PC-3 (cell line): ENCODE measurements at regions not wholly inside any gene's neighbourhood (a gene's known extent, or its start where the extent isn't known, plus 50 kb on each side); places are given as distances from the start of the nearest gene placed in this dataset.

Experiments
- ATAC-seq: fragments of 200-7000 bp; cut with Tn5 transposase; 2 replicates; pipeline ENCODE4 v1.9.1; 2020; ENCODE audit warnings: mild to moderate bottlenecking, moderate library complexity
- BruUV-seq: library from RNA; stranded (reverse); fragments of 400-500 nt; replicated peaks from 2 replicates; lab custom pipeline; 2021; lab: Mats Ljungman, UMichigan
- CTCF ChIA-PET: fragments of 300-600 bp; sonication (Branson Sonifier 250); formaldehyde crosslinking; loops from one replicate; lab custom pipeline; 2022; ENCODE audit warnings: antibody characterized with exemption; lab: Charles Lee
- POLR2A ChIA-PET: fragments of 300-600 bp; sonication (Branson Sonifier 250); formaldehyde crosslinking; loops from one replicate; lab custom pipeline; 2022; ENCODE audit warnings: antibody characterized with exemption; ENCODE audit not compliant: unreplicated experiment; lab: Charles Lee
- DNase-seq: peaks from one replicate; pipeline ENCODE4 v3.0.0-alpha.2; 2015
- H2AFZ ChIP-seq: fragments of 300-600 bp; sonication (generic); 2 replicates; pipeline ENCODE4 v1.6.0; 2016; ENCODE audit warnings: antibody characterized with exemption, low read length
- H3F3A ChIP-seq: fragments of 300-600 bp; sonication (generic); one replicate; pipeline ENCODE4 v1.6.0; 2017; ENCODE audit warnings: antibody characterized with exemption, low read length, control low read depth, mild to moderate bottlenecking; ENCODE audit not compliant: unreplicated experiment
- H3K27ac ChIP-seq: fragments of 300-600 bp; sonication (generic); 2 replicates; pipeline ENCODE4 v1.5.1; 2016; ENCODE audit warnings: mild to moderate bottlenecking, low read length
- H3K27me3 ChIP-seq: fragments of 300-600 bp; sonication (generic); 2 replicates; pipeline ENCODE4 v1.6.1; 2016; ENCODE audit warnings: low read length, mixed read lengths
- H3K36me3 ChIP-seq: fragments of 300-600 bp; sonication (generic); 2 replicates; pipeline ENCODE4 v1.6.1; 2016; ENCODE audit warnings: low read depth, mixed run types, low read length, mixed read lengths
- H3K4me1 ChIP-seq: fragments of 300-600 bp; sonication (generic); 2 replicates; pipeline ENCODE4 v1.5.1; 2016; ENCODE audit warnings: low read length; ENCODE audit not compliant: insufficient read depth
- H3K4me2 ChIP-seq: fragments of 300-600 bp; sonication (generic); 2 replicates; pipeline ENCODE4 v1.6.0; 2016; ENCODE audit warnings: low read length
- H3K4me3 ChIP-seq: fragments of 300-600 bp; sonication (generic); 2 replicates; pipeline ENCODE4 v1.5.1; 2016; ENCODE audit warnings: mild to moderate bottlenecking, low read length, mixed read lengths
- H3K79me2 ChIP-seq: fragments of 300-600 bp; sonication (generic); 2 replicates; pipeline ENCODE4 v1.6.1; 2017; ENCODE audit warnings: low read length, mixed read lengths
- H3K9ac ChIP-seq: fragments of 300-600 bp; sonication (generic); 2 replicates; pipeline ENCODE4 v1.6.0; 2016; ENCODE audit warnings: mild to moderate bottlenecking, low read length
- H3K9me2 ChIP-seq: fragments of 300-600 bp; sonication (generic); replicated peaks from 2 replicates; pipeline ENCODE4 v1.6.1; 2016; ENCODE audit warnings: mixed run types, low read length, mixed read lengths
- H3K9me3 ChIP-seq: fragments of 300-600 bp; sonication (generic); 2 replicates; pipeline ENCODE4 v1.6.1; 2016; ENCODE audit warnings: low read length, mixed read lengths
- H4K20me1 ChIP-seq: fragments of 300-600 bp; sonication (generic); 2 replicates; pipeline ENCODE4 v1.6.1; 2016; ENCODE audit warnings: low read length, mixed read lengths
- CTCF ChIP-seq: fragments of 300-600 bp; sonication (generic); conservative IDR thresholded peaks from 2 replicates; pipeline ENCODE4 v1.5.1; 2017; ENCODE audit warnings: antibody characterized with exemption, low read depth, mild to moderate bottlenecking, low read length
- EZH2 ChIP-seq: fragments of 300-600 bp; sonication (generic); IDR thresholded peaks from one replicate; pipeline ENCODE4 v1.6.1; 2017; ENCODE audit warnings: antibody characterized with exemption, mild to moderate bottlenecking, low read length; ENCODE audit not compliant: unreplicated experiment
- EZH2phosphoT487 ChIP-seq: fragments of 300-600 bp; sonication (generic); IDR thresholded peaks from 2 replicates; pipeline ENCODE4 v1.6.1; 2018; ENCODE audit warnings: mild to moderate bottlenecking, antibody characterized with exemption, low read length, borderline replicate concordance
- intact Hi-C: fragments of 100-400 bp; cut with micrococcal nuclease; formaldehyde crosslinking; loops from 2 replicates; pipeline ENCODE4 v1.9.0; 2023

GRCh38 chr4:18314731-18315130 is 293.2 kb upstream of the LCORL start:
- Histone ChIP-seq H3K9me2 (no peaks in the 10 kb centered on the region), H3K4me2 (no peak overlapping the region), H3K9me3 (no peaks in the 10 kb centered on the region), H3K36me3 (no peaks in the 10 kb centered on the region), H3K27ac (no peak overlapping the region), H3F3A (no peaks in the 10 kb centered on the region), H3K4me3 (no peak overlapping the region), H3K4me1 (no peaks in the 10 kb centered on the region), H3K79me2 (no peaks in the 10 kb centered on the region), H3K9ac (no peak overlapping the region), H2AFZ (no peak overlapping the region), H4K20me1 (no peaks in the 10 kb centered on the region), H3K27me3 (peaks cover 6% of the 10 kb centered on the region; the same call in 1 of the 2 replicates)
- ChIA-PET POLR2A (no interaction called here), CTCF (no interaction called here)
- intact Hi-C loops = no loop called here
- DNase-seq (no peak), ATAC-seq (no peak)
- TF ChIP-seq CTCF = no peak
- no peak for TF ChIP-seq EZH2
- TF ChIP-seq EZH2phosphoT487 = no peak
- BruUV-seq = no TSS peak

GRCh38 chr4:18297684-18298083 is 276.1 kb upstream of the LCORL start:
- no peaks in the 10 kb centered on the region for H3K4me1 ChIP-seq
- no peak for DNase-seq
- CTCF ChIA-PET = no interaction called here

More at GRCh38 chr4:18297684-18298083, 276.1 kb upstream of the LCORL start:
- Histone ChIP-seq H3K4me3 (no peak overlapping the region), H3K27me3 (peaks cover 8% of the 10 kb centered on the region), H3K9me2 (no peaks in the 10 kb centered on the region), H2AFZ (no peak overlapping the region), H3K9ac (no peak overlapping the region), H3K9me3 (no peaks in the 10 kb centered on the region), H3K79me2 (no peaks in the 10 kb centered on the region), H3F3A (no peaks in the 10 kb centered on the region), H3K4me2 (no peak overlapping the region), H4K20me1 (no peaks in the 10 kb centered on the region), H3K27ac (no peak overlapping the region), H3K36me3 (no peaks in the 10 kb centered on the region)
- no peak for ATAC-seq
- intact Hi-C loops = no loop called here
- POLR2A ChIA-PET = no interaction called here
- TF ChIP-seq EZH2 (no peak), EZH2phosphoT487 (no peak), CTCF (no peak)
- no TSS peak for BruUV-seq
